ENCODE measurements at regions not wholly inside any gene's neighbourhood (a gene's known extent, or its start where the extent isn't known, plus 50 kb on each side); places are given as distances from the start of the nearest gene placed in this dataset.

DNA sequence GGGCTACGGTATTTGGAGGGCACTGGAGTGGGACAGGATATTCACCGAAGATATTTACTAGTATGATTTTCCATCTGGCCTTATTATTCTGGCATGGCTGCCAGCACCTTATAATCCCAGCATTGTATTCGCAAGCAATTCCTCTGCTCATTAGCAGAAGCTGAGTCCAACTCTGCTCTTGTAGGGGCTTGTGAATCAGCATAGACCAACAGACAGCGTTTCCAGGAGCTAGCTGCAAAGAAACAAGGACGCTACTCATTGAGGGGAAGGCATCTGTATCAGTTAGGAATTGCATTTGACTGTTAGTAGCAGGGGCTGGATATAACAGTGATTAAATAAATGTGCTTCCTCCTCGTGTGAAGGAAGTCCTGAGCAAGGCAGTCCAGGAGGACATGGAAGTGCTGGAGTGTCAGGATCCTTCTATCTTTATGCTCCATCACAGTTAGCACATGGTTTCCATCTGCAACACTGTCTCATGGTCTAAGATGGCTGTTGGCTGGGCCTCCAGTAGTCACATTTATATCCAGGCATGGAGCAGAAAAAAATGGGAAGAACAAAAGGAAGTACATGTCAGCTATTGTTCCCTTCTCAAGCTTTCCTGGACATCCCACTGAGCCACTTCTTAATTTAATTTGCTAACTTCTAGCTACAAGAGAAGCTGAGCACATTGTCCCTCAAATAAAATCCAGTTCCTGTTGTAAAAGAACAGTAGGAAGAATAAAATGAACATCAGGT lies 214.1 kb downstream of the C1D start:
- TF ChIP-seq, protein P1, sequence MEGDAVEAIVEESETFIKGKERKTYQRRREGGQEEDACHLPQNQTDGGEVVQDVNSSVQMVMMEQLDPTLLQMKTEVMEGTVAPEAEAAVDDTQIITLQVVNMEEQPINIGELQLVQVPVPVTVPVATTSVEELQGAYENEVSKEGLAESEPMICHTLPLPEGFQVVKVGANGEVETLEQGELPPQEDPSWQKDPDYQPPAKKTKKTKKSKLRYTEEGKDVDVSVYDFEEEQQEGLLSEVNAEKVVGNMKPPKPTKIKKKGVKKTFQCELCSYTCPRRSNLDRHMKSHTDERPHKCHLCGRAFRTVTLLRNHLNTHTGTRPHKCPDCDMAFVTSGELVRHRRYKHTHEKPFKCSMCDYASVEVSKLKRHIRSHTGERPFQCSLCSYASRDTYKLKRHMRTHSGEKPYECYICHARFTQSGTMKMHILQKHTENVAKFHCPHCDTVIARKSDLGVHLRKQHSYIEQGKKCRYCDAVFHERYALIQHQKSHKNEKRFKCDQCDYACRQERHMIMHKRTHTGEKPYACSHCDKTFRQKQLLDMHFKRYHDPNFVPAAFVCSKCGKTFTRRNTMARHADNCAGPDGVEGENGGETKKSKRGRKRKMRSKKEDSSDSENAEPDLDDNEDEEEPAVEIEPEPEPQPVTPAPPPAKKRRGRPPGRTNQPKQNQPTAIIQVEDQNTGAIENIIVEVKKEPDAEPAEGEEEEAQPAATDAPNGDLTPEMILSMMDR (IDR thresholded peaks at IDR 0.05), result no peak
- TF ChIP-seq POLR2A (IDR thresholded peaks at IDR 0.05), result no peak

All from body of pancreas (tissue), 4 donors.